NCI-H2196 treated with DMSO at 0.1 percent for 48 hours (cell line): ENCODE measurements at regions not wholly inside any gene's neighbourhood (a gene's known extent, or its start where the extent isn't known, plus 50 kb on each side); places are given as distances from the start of the nearest gene placed in this dataset.

Experiments
- DNase-seq: peaks from one replicate; lab custom pipeline; 2025; ENCODE audit not compliant: unreplicated experiment; lab: John Stamatoyannopoulos, UW

GRCh38 chr11:64499261-64500004, 56.3 kb upstream of the SLC22A11 start:
- DNase-seq, result no peak

GRCh38 chr11:64500176-64501013, 55.3 kb upstream of the SLC22A11 start:
- DNase-seq, result no peak

GRCh38 chr11:64501500-64502427, 54.0 kb upstream of the SLC22A11 start:
- no peak for DNase-seq

- DNase-seq, result no peak
Measured at GRCh38 chr11:64502634-64503033, 53.1 kb upstream of the SLC22A11 start.

- DNase-seq, result no peak
Measured at GRCh38 chr11:64503186-64503753, 52.5 kb upstream of the SLC22A11 start.

GRCh38 chr11:64504999-64505398, 50.7 kb upstream of the SLC22A11 start:
- DNase-seq, result no peak
